ENCODE measurements at regions not wholly inside any gene's neighbourhood (a gene's known extent, or its start where the extent isn't known, plus 50 kb on each side); places are given as distances from the start of the nearest gene placed in this dataset.

DNA sequence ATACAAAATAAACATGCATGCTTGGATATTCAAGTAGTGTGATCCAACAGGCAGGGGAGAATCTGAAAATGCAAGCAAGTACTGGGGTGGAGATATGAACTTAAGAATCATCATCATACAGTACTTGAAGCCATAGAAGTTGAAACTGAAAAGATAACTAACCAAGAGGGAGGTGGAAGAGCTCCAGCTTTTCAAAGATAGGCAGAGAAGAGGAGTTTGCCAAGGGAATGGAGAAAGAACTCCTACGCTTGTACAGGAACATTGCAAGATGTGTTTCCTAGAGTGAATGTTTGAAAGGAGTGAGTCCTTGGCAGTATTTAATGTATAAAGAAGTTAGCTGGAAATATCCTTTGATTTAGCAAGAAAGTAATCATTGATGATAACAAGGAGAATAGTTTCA lies 106.2 kb upstream of the FRMPD4 start:
- no peak for TF ChIP-seq EZH2 (IDR thresholded peaks at IDR 0.05; ENCODE audit: borderline replicate concordance, insufficient read depth, low read depth, low read length, poor library complexity, severe bottlenecking)
- TF ChIP-seq, protein P1, sequence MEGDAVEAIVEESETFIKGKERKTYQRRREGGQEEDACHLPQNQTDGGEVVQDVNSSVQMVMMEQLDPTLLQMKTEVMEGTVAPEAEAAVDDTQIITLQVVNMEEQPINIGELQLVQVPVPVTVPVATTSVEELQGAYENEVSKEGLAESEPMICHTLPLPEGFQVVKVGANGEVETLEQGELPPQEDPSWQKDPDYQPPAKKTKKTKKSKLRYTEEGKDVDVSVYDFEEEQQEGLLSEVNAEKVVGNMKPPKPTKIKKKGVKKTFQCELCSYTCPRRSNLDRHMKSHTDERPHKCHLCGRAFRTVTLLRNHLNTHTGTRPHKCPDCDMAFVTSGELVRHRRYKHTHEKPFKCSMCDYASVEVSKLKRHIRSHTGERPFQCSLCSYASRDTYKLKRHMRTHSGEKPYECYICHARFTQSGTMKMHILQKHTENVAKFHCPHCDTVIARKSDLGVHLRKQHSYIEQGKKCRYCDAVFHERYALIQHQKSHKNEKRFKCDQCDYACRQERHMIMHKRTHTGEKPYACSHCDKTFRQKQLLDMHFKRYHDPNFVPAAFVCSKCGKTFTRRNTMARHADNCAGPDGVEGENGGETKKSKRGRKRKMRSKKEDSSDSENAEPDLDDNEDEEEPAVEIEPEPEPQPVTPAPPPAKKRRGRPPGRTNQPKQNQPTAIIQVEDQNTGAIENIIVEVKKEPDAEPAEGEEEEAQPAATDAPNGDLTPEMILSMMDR (IDR thresholded peaks at IDR 0.05) = no peak
- H3K4me3 Mint-ChIP-seq = no peak overlapping the region
- no peak for DNase-seq
- no peak overlapping the region for H3K27ac Mint-ChIP-seq
- H3K4me1 ChIP-seq (ENCODE audit: control insufficient read depth in 2 of 2, insufficient read depth in 2 of 2, low read length in 2 of 2) = no peaks in the 10 kb centered on the region
- CTCF ChIA-PET = no interaction called here
- no peaks in the 10 kb centered on the region for H3K4me1 Mint-ChIP-seq
- no peaks in the 10 kb centered on the region for H3K9me3 Mint-ChIP-seq (ENCODE audit: insufficient read depth)
- H2AFZ ChIP-seq (ENCODE audit: insufficient read depth, low read depth, low read length, poor library complexity, severe bottlenecking) = no peak overlapping the region
- POLR2A ChIA-PET = no interaction called here
- no peak overlapping the region for H3K4me3 ChIP-seq (ENCODE audit: control extremely low read depth in 1 of 5, extremely low read depth in 1 of 5, insufficient read depth in 1 of 5, low read depth in 2 of 5, low read length in 4 of 5)
- no peaks in the 10 kb centered on the region for H3K9me3 ChIP-seq (ENCODE audit: control extremely low read depth in 1 of 3, control insufficient read depth in 2 of 3, insufficient read depth in 1 of 3, low read length in 2 of 3)
- no peak overlapping the region for H3K27ac ChIP-seq (ENCODE audit: low read length in 2 of 2)
- no CpG with 5 or more reads among the region's 1 CpG for WGBS (ENCODE audit: insufficient coverage)
- ATAC-seq (ENCODE audit: low read depth) = no peak
- no peaks in the 10 kb centered on the region for H3K36me3 ChIP-seq (replicated peaks in 1 of 2; ENCODE audit: control extremely low read depth in 1 of 2, control insufficient read depth in 1 of 2, extremely low read depth in 1 of 2, insufficient read depth in 2 of 2, low read length in 1 of 2)
- H3K9ac ChIP-seq (ENCODE audit: low read length) = no peak overlapping the region
- no peaks in the 10 kb centered on the region for H3K79me2 ChIP-seq (ENCODE audit: control insufficient read depth, insufficient read depth, low read length)
- H3K4me2 ChIP-seq (replicated peaks; ENCODE audit: low read depth, low read length, poor library complexity, severe bottlenecking) = no peak overlapping the region
- intact Hi-C loops (cut with micrococcal nuclease) = no loop called here
- no peaks in the 10 kb centered on the region for H4K20me1 ChIP-seq (ENCODE audit: control insufficient read depth, insufficient read depth, low read length, poor library complexity, severe bottlenecking)
- H3K27me3 Mint-ChIP-seq = no peaks in the 10 kb centered on the region
- no peaks in the 10 kb centered on the region for H3K27me3 ChIP-seq (replicated peaks in 1 of 4; ENCODE audit: control extremely low read depth in 1 of 4, control insufficient read depth in 3 of 4, insufficient read depth in 4 of 4, low read length in 3 of 4)

DNA sequence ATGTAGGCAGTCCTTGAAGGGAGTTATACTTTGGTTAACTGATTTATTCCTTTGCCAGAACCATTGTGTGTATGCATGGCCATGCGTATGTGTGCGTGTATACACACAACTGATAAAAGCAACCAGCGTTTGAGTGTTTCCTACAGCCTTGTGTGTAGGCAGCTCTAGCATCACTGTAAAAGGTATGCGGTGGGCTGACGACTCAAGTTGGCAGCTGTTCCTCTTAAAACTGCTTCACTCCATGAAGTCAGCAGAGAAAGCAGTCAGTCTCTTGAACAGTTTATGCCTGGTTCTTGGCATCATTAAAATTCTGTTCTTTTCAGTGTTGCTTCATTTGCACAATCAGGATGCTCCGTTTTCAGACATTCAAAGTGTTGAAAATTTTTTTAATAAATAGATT lies 103.5 kb upstream of the FRMPD4 start:
- no peaks in the 10 kb centered on the region for H3K27me3 Mint-ChIP-seq
- H3K4me1 Mint-ChIP-seq = no peaks in the 10 kb centered on the region
- no peak for ATAC-seq (ENCODE audit: low read depth)
- H3K4me1 ChIP-seq (ENCODE audit: control insufficient read depth in 2 of 2, insufficient read depth in 2 of 2, low read length in 2 of 2) = no peaks in the 10 kb centered on the region
- CTCF ChIA-PET = no interaction called here
- H3K9me3 ChIP-seq (ENCODE audit: control extremely low read depth in 1 of 3, control insufficient read depth in 2 of 3, insufficient read depth in 1 of 3, low read length in 2 of 3) = no peaks in the 10 kb centered on the region
- H3K27ac Mint-ChIP-seq = no peak overlapping the region
- H3K4me3 ChIP-seq (ENCODE audit: control extremely low read depth in 1 of 5, extremely low read depth in 1 of 5, insufficient read depth in 1 of 5, low read depth in 2 of 5, low read length in 4 of 5) = no peak overlapping the region
- POLR2A ChIA-PET = no interaction called here
- no peaks in the 10 kb centered on the region for H3K9me3 Mint-ChIP-seq (ENCODE audit: insufficient read depth)
- no peak overlapping the region for H3K4me2 ChIP-seq (replicated peaks; ENCODE audit: low read depth, low read length, poor library complexity, severe bottlenecking)
- intact Hi-C loops (cut with micrococcal nuclease) = no loop called here
- no peaks in the 10 kb centered on the region for H3K79me2 ChIP-seq (ENCODE audit: control insufficient read depth, insufficient read depth, low read length)
- no peaks in the 10 kb centered on the region for H4K20me1 ChIP-seq (ENCODE audit: control insufficient read depth, insufficient read depth, low read length, poor library complexity, severe bottlenecking)
- no peak for DNase-seq
- no peak overlapping the region for H3K4me3 Mint-ChIP-seq
- TF ChIP-seq, protein P1 (IDR thresholded peaks at IDR 0.05) = no peak
- no peak for TF ChIP-seq EZH2 (IDR thresholded peaks at IDR 0.05; ENCODE audit: borderline replicate concordance, insufficient read depth, low read depth, low read length, poor library complexity, severe bottlenecking)
- no peaks in the 10 kb centered on the region for H3K27me3 ChIP-seq (replicated peaks in 1 of 4; ENCODE audit: control extremely low read depth in 1 of 4, control insufficient read depth in 3 of 4, insufficient read depth in 4 of 4, low read length in 3 of 4)
- no peaks in the 10 kb centered on the region for H3K36me3 ChIP-seq (replicated peaks in 1 of 2; ENCODE audit: control extremely low read depth in 1 of 2, control insufficient read depth in 1 of 2, extremely low read depth in 1 of 2, insufficient read depth in 2 of 2, low read length in 1 of 2)
- H3K27ac ChIP-seq (ENCODE audit: low read length in 2 of 2) = no peak overlapping the region
- whole genome bisulfite sequencing (ENCODE audit: insufficient coverage) = 65% methylated on average over 2 of the region's 6 CpGs
- H2AFZ ChIP-seq (ENCODE audit: insufficient read depth, low read depth, low read length, poor library complexity, severe bottlenecking) = no peak overlapping the region
- no peak overlapping the region for H3K9ac ChIP-seq (ENCODE audit: low read length)
